ENCODE measurements at regions not wholly inside any gene's neighbourhood (a gene's known extent, or its start where the extent isn't known, plus 50 kb on each side); places are given as distances from the start of the nearest gene placed in this dataset.
A peak's percentile ranks its signal among the peaks of the same experiment; 100 is the strongest.

DNA sequence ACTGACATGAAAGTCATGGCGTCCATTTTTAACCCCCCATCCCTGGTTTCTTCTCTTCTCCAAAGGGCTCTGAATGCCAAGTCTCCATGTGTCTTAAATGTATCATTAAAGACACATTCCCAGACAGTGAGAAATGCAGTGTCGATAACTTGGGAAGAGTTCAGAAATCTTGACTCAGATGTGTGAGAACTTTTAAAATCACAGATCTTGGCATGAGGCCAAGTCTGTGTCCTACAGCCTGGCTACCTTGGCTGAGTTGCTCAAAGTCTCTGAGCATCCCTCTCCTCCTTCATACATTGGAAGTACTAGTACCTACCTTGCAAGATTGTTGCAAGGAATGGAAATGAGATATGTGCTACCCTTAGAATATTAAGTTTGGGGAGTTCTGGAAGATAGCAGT is 1046.5 kb upstream of the RBFOX1 start:
- DNase-seq (ENCODE audit: low spot score), result no peak

DNA sequence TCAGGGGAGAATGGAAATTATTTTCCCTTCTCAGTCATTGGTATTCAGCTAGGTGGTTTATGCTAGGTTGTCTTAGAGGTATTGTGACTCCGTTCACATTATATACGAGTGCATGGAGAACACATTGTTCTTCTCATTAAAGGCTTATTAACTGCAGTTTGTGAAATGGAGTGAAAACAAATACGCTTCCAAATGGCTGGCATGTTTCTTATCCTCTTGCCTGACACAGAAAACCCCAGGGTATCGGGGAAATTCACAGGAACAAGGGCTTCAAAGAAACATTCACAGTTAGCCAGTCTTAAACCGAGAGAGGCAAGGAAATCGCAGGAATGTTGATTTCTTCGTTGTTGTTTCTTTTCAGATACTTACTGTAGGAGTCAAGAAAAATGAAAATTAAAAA is 1047.9 kb upstream of the RBFOX1 start:
- DNase-seq (ENCODE audit: low spot score), result no peak

DNA sequence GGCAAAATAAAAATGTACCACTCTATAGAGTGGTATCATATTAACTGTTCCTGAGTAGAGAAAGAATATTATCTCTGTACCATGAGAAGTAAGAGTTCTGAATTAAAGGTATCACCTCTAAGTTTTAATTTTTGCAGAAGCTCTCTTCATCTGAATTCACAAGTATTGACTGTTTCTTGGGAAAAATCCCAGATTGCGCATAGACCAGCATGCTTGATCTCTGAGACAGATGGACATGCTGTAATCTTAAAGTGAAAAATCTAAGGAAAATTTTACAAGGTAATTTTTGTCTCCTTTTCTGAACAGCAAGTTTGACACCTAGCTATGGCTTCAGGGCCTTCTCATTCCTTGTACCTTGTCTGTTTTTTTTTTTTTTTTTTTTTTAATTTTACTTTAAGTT is 1050.7 kb upstream of the RBFOX1 start:
- DNase-seq (ENCODE audit: low spot score), result no peak

DNA sequence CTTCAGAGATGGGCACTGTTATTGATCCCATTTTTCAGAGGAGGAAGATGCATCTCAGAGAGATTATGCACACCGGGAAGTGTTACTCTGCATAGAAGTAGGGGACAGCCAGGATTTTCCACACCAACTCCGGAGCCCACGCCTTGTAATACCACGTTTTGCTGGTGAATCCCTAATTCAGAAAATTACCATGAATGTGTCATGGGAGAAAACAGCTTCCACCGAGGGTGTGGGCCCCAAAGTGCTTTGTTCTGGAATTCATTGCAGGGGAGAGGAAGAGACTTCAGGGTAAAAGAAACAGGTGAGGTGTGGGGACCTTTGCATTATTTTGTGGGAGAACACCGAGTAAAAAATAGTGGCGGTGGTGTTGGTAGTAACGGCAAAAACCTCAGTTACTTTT is 1051.4 kb upstream of the RBFOX1 start:
- DNase-seq (ENCODE audit: low spot score), result no peak

DNA sequence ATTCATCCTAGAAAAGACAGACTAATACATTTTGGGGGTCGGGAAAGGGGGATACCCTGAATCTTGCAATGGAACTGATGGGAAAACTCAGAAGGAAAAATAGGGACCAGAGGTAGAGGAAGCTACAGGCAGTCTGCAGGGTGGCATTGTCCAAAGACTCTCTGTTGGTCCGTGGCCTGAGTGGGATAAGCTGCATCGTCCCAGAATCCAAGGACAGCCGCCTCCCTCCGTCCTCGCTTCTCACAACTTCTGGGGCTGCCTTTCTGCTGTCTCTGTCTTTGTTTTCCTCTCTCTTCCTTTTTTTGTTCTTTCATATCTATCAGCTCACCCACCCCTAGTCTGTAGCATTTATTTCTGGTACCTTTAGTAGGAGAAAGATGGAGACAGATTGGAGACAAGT is 1052.6 kb upstream of the RBFOX1 start:
- DNase-seq (ENCODE audit: low spot score), result no peak

DNA sequence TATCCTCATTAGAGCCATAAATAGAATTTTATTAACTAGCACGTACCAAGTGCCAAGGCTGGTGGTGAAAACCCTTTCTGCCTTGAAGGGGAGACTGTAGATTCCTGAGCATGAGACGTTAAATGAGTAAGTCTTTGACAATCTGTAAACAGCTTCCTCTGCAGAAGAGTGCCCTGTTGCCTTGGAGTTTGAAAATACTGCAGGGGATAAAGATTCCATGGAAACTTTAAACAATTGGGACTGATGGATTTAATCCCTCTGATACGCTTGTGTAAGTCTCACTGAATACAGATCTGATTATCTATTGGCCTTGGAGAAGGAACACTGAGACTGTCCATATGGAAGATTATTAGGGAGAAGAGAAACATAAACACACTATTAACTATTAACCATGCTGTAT is 1053.4 kb upstream of the RBFOX1 start:
- no peak for DNase-seq (ENCODE audit: low spot score)

DNA sequence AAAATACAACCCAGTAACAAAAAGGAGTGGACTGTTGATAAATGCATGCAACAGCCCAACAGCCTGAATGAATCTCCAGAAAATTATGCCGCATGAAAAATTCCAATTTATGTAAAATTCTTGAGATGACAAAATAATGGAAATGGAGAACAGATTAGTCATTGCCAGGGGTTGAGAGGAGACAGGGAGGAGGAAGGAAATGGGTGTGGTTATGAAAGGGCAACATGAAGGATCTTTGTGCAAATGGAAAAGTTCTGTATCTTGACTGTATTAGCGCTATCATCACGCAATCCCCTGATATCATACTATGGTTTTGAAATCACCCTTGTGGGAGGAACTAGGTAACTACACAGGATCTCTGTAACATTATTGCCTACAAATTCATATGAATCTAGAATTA is 1058.3 kb upstream of the RBFOX1 start:
- DNase-seq (ENCODE audit: low spot score), result no peak

DNA sequence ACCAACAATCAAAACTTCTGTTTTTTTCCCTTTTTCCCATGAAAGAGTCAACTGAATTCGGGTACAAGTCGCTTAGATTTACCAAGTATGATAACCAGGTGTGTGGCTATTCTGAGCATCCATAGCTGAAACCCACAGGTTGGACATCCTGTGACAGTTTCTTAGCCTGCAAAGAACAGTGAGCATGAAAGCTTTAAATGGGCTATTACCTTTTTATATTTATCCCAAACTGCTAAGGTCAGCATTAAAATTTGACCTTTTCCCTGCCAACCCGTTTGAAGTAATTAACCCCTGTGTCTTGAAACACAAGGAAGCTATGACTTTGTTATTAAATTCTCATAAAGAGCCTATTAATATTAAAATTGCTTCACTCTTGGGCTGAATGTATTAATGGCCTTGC is 1065.0 kb upstream of the RBFOX1 start:
- DNase-seq (ENCODE audit: low spot score), result no peak

DNA sequence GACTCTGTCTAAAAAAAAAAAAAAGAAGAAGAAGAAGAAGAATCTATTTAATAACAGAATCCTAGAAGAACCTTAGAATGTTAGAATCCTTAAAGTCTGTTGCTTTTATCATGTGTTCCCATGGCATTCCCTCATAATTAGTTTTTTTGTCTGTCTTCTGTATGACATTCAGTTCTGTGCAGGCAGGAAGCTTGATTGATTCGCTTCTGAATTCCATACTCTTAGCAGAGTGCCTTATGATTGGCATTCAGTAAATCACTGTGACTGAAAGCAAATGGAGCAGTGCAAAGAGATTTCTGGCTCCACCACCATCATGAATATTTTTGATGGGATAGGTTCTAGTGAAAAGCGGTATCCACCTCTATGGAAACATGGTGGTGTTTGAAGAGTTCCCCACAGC is 1065.9 kb upstream of the RBFOX1 start:
- no peak for DNase-seq (ENCODE audit: low spot score)

DNA sequence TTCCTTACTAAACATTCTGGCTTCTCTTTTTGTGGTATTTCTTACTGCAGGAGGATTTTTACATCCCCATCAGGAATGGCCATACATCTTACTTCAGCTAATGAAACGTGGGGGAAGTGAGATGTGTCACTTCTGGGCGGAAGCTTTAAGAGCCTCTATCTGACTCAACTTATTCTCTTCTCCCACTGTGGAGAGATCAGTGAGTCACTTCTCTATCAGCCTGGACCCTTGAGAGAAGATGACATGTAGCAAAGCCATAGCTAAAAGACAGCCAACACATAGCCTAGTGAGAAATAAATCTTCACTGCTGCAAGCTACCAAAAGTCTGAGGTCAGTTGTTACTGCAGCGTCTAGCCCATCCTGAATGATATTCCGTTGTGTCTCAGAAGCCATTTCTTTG is 1066.7 kb upstream of the RBFOX1 start:
- DNase-seq (ENCODE audit: low spot score), result no peak

DNA sequence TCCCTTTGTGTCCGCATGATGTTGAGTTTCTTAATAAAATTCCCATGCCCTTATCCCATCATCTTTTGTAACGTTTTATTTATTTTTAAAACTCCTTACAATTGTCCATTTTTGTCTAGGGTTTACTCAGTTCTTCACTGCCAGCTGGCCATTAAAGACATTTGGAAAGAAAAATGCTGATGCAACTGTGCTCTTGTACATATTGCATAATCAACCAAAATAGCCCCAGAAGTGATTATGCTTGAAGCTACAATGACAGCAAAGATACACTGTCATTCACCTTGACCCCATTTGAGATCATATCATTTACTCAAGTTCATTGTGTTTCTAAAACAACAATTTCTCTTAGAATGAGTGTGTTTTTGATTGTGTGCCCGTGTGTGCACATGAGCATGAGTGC is 1074.6 kb upstream of the RBFOX1 start:
- DNase-seq (ENCODE audit: low spot score), result no peak

DNA sequence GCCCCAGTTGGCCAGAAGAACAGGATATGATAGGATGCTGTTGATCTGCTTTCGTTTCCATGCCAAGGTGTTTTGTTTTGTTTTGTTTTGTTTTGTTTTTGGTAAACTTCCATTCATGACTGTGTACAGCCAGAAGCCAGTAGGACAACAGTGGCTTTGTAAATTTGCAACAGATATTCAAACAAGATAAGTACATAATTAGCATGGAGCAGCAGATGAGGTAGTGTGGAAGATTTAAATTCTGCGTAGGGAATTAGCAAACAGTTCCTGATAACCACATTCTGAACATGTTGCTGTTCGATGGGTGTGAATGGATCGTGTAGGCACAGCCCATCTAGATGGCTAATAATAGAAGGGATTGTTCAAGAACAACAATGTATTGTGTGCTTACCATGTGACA is 1080.1 kb upstream of the RBFOX1 start:
- no peak for DNase-seq (ENCODE audit: low spot score)

DNA sequence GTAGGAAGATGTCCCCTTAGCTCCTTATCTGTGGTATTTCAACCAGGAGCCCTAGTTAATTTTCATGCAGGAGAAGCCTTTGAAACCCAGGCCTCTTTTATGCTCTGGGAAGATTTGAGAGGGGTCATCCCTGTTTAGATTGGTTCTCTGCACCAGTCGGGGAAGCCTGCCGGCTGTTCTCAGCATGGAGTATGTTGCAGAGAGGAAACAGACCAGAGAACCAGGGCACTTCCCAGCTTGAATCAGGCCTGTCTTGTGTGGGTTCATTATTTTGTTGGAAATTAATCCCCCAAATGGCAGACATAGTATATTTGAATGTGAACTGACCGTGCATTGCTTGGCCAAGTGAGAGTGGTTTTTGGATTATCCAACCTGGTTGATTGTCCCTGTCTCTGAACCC is 1082.1 kb upstream of the RBFOX1 start:
- no peak for DNase-seq (ENCODE audit: low spot score)

DNA sequence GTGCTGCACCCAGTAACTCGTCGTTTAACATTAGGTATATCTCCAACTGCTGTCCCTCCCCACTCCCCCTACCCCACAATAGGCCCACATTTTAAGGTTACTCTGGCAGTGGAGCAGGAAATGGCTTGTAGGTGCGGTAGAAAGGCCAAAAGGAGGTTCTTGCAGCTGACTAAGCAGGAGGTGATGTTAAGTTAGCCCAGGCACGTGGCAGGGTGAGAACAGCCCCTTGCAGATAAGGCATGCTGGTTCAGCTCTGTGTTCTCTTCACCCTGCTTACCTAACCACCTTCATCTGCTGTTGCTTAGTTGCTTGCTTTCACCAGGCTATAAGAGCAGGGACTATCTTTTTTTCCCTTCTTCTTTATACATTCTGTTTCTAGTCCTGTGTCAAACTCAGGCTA is 1082.8 kb upstream of the RBFOX1 start:
- DNase-seq (ENCODE audit: low spot score), result no peak

DNA sequence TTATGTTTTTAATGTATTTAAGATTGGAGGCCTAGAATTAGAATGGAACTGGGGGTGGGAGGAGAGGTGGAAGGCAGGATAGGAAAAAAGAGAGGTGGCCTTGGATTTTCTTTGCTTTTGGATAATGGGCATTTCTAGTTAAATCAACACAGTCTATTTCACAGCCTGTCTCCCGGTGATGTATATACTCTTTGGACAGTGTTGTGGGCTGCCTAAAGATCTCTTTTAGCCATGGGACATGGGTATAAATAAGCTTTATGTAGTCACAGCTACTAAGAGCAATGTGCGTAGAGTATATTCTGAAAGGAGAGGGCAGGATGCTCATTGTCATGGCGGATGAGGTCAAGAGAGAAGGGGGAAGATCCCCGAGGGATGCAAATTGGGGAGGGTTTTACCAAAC is 1084.4 kb upstream of the RBFOX1 start:
- no peak for DNase-seq (ENCODE audit: low spot score)

DNA sequence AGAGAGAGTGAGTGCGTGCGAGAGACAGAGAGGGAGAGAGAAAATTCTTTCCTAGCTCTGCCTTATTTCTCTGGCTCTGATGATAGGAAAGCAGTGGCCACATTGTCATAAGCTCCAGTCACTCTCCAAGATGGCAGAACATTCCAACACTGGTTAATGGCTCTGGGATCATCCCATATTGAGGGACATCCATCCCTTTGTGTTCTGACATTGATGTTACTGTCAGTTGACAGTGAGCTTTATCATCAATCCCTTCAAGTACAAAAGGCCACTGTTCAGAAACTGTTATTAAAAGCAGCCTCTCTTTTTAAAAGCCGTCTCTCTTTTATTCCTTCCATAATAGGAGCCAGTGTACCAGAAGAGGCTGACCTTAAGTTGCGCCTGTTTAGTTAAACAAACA is 1084.9 kb upstream of the RBFOX1 start:
- no peak for DNase-seq (ENCODE audit: low spot score)

DNA sequence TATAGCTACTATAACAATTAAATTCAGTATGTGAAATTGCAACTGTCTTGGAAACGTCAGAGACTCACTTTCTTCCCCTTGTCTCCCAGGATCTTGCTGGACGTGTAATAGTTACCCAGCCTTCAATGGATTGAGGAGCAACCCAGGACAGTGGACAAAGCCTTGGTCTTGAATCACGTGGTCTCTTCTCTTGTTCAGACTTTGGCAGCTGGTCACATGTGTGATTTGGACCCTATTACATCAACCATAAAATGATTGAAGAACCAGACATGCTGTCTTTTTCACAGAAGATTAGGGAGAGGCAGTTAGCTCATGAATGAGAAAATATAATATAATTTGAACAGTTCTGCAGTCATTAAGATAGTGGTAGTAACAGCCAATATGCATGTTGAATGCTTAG is 1085.5 kb upstream of the RBFOX1 start:
- DNase-seq (ENCODE audit: low spot score), result no peak

DNA sequence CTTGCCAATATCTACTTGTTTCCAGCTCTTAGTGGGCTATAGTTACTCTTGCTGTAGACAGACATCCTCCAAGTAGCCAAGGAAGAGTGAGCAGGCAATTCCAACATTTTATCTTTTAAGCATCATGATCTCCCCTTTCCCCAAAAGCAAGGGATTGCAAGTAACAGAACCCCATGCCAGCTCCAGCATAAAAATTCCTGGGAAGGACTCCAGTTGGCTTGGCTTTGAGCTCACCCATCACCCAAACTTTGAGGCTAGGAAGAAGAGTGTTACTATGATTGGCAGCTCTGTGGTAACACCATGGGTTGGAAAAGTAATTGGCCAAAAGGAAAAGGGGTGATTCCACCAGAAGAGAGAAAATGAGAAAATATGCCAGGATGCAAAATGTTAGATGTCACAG is 1086.4 kb upstream of the RBFOX1 start:
- DNase-seq (ENCODE audit: low spot score), result no peak

DNA sequence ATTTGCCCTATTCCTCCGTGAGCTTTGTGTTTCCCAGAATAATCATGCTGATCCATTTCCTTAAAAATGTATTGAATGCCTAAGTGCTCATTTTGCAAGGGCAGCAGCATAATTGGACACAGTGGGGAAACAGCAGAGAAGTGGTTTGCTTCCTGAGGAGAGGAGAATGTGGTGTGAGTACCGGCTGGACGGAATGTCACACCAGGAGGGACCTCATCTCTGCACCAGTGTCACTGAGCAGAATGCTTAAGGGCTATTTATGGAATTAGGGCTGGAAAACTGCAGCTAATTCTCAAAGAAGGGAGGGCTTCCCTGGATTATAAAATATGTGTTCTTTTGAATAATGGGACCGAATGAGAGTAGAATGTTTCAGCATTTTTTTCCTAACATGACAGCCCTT is 1100.6 kb upstream of the RBFOX1 start:
- DNase-seq (ENCODE audit: low spot score), result no peak

DNA sequence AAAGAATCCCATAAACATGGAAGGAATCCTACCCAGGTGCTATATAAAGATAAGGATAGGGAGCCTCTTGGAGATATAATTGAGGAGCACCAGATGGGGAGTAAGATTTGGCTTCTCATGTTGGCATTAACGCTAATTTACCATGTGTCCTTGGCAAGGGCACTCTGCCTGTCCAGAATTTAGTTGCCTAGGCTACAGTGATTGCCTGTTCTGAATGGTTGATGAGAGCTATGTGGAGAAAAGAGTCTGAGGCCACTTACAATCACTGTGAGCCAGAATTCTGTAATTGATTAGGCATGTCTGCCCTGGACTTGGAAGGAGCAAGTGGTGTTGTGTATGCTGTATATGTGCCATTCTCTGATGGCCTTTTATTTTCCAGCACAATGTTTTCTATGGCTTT is 1101.2 kb upstream of the RBFOX1 start:
- DNase-seq (ENCODE audit: low spot score), result no peak

DNA sequence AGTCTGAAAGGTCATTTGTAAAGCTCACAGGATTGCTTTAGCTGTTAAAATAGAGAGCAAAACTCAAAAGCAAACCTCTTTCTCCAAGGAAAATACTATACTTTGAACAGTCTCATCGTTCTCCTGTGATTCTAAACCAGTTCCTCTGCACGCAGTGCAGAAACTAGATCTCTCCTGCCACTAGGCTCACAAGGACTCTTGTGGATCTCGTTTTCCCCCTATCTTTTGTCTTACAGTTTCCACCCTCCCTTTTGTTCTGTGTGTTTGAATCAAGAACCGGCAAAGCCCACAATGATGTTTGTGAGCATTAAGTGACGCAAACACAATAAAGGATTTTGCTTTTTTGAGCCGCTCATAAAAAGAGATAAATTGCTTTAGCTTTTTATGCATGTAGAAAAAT is 1103.5 kb upstream of the RBFOX1 start:
- no peak for DNase-seq (ENCODE audit: low spot score)

DNA sequence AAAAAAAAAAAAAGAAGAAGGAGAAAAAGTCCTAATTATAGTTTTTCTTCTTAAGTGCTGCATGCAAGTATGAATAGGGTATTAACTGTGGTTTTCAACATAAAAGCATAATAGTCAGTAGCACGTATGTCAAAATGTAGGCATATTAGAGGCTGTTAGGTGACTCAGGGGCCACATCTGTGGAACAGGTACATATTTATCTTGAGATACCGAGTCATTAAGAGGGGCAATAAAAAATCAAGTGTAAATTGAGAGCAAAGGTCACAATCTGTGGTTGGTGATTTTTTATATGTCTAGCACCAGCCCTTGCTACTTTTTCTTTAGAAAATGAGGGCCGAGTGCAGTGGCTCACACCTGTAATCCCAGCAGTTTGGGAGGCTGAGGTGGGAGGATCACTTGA is 1113.8 kb upstream of the RBFOX1 start:
- DNase-seq (ENCODE audit: low spot score), result no peak

DNA sequence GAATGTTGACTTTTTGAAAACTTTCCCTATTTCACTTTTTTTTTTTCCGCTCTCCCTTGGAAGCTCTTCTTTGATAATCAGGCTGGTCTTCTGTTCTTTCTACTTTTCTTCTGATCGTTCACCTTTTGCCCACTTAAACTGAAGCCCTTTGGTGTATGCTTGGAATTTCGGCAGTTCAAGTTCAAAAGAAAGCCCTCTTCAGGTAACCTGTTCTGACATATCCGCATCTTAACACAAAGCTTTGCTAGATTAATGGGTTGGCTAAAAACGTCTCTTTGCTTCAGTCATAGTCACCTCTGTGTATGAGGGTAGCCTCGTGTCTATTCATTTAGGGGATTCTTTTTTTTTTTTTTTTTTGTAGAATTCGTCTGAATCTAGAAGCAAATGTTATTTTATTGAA is 1115.8 kb upstream of the RBFOX1 start:
- no peak for DNase-seq (ENCODE audit: low spot score)

DNA sequence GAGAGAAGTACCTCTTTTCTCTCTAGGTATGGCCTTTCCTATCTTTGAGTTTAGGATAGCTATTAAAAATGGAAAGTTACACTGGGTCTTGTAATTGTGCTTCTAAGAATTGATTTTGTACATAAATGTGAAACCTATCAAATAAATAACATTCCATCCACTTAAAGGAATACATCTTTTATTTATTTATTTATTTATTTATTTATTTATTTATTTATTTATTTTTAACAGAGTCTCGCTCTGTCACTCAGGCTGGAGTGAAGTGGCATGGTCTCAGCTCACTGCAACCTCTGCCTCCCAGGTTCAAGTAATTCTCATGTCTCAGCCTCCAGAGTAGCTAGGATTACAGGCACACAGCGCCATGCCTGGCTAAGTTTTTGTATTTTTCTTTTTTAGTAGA is 1114.0 kb upstream of the EEF2KMT start:
- DNase-seq (ENCODE audit: low spot score), result no peak

DNA sequence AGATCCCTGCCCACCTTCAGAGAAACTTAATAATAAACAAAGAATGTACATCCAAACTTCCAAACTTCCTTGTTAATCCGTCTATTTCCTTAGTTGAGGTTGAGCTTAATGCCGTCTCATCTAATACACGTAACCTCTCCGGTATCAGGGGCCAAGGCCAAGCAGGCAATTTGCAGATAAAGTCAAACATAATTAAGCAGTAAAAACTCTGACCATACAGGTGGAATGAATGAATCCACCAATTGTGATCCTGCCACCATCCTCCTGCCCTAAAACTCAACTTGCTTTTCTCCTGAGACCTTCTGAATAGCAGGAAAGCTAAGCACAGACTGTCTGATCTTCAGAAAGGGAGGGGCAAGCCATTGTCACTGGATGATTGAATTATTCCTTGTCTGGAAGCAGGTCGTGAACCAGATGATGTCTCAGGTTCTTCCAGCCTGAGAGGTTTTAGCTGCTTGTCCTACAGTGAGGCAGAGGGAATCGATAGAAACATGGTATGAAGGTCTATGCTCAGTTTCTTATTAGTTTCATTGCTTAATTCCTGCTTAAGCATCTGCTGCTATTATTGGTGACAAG is 1111.8 kb upstream of the EEF2KMT start:
- DNase-seq (ENCODE audit: low spot score), result peak; percentile 92
